CD4-positive, alpha-beta T cell (primary cell): ENCODE measurements at regions not wholly inside any gene's neighbourhood (a gene's known extent, or its start where the extent isn't known, plus 50 kb on each side); places are given as distances from the start of the nearest gene placed in this dataset.

Experiments used
- ATAC-seq: fragments of 200-7000 bp; cut with Tn5 transposase; one replicate; pipeline ENCODE4 v1.10.0; 2022; ENCODE audit warnings: mild to moderate bottlenecking; ENCODE audit not compliant: poor library complexity
- CTCF ChIA-PET: fragments of 350-600 bp; sonication (Branson Sonifier 250); formaldehyde crosslinking; loops from one replicate; lab custom pipeline; 2021; ENCODE audit warnings: antibody characterized with exemption, inconsistent platforms; lab: Charles Lee
- POLR2A ChIA-PET: fragments of 350-600 bp; sonication (Branson Sonifier 250); formaldehyde crosslinking; loops from one replicate; lab custom pipeline; 2021; ENCODE audit warnings: antibody characterized with exemption, inconsistent platforms; lab: Charles Lee
- DNase-seq, 14 experiments: peaks; one replicate each; pipeline ENCODE4 v3.0.0-alpha.2; 2013 to 2020; ENCODE audit warnings: mixed read lengths in 2 of 14
- H3K27ac ChIP-seq, 2 donors: one replicate each; pipeline versions ENCODE4 v1.5.1 to v1.7.0; 2013; ENCODE audit warnings: low read length in 2 of 2, low read depth in 1 of 2, mild to moderate bottlenecking in 1 of 2
- H3K27me3 ChIP-seq, 2 experiments: 1 replicate in 1 of 2; 2 replicates in 1 of 2; pipeline versions ENCODE4 v1.6.1 to v1.7.0; 2013; ENCODE audit warnings: low read length in 2 of 2, control low read depth in 1 of 2, mild to moderate bottlenecking in 1 of 2, moderate library complexity in 1 of 2; ENCODE audit not compliant: insufficient read depth in 2 of 2, control insufficient read depth in 1 of 2
- H3K36me3 ChIP-seq: one replicate; pipeline ENCODE4 v1.6.1; 2013; ENCODE audit warnings: low read length, control low read depth; ENCODE audit not compliant: insufficient read depth
- H3K4me1 ChIP-seq: one replicate; pipeline ENCODE4 v1.6.1; 2013; ENCODE audit warnings: low read length, control low read depth; ENCODE audit not compliant: insufficient read depth
- H3K4me3 ChIP-seq: one replicate; pipeline ENCODE4 v1.5.1; 2013; ENCODE audit warnings: mild to moderate bottlenecking, low read length, moderate library complexity
- H3K9me3 ChIP-seq, 2 experiments: 1 replicate in 1 of 2; 2 replicates in 1 of 2; pipeline versions ENCODE4 v1.6.1 to v1.7.0; 2013; ENCODE audit warnings: low read length in 2 of 2, mild to moderate bottlenecking in 2 of 2, control low read depth in 1 of 2, moderate library complexity in 1 of 2; ENCODE audit not compliant: control insufficient read depth in 1 of 2, insufficient read depth in 1 of 2
- H3K27ac Mint-ChIP-seq: one replicate; pipeline ENCODE4 v1.8.0; 2020; ENCODE audit warnings: mixed read lengths
- H3K27me3 Mint-ChIP-seq: one replicate; pipeline ENCODE4 v1.8.0; 2021; ENCODE audit warnings: mixed read lengths
- H3K36me3 Mint-ChIP-seq: one replicate; pipeline ENCODE4 v1.8.0; 2021; ENCODE audit warnings: low read depth, mixed read lengths
- H3K4me1 Mint-ChIP-seq: one replicate; pipeline ENCODE4 v1.8.0; 2021; ENCODE audit warnings: low read depth, mixed read lengths
- H3K4me3 Mint-ChIP-seq: one replicate; pipeline ENCODE4 v1.8.0; 2020; ENCODE audit warnings: mild to moderate bottlenecking, mixed read lengths
- H3K9me3 Mint-ChIP-seq: one replicate; pipeline ENCODE4 v1.8.0; 2020; ENCODE audit warnings: mixed read lengths
- CTCF ChIP-seq: fragments of 200-600 bp; IDR thresholded peaks from one replicate; pipeline ENCODE4 v1.8.0; 2022; ENCODE audit warnings: antibody characterized with exemption, mild to moderate bottlenecking
- intact Hi-C, 2 experiments: fragments of 100-400 bp; cut with DNase I in 1 of 2; cut with micrococcal nuclease in 1 of 2; formaldehyde crosslinking; loops; one replicate each; pipeline versions ENCODE4 v1.15.1 to v1.9.0; 2023 to 2025; cut with DNase I, micrococcal nuclease

- H3K36me3 Mint-ChIP-seq = no peaks in the 10 kb centered on the region
- POLR2A ChIA-PET = no interaction called here
- DNase-seq = no peak
Observed at GRCh38 chr16:73965591-73965990, 331.0 kb upstream of the PSMD7 start.

GRCh38 chr16:73956587-73957494 lies 339.8 kb upstream of the PSMD7 start:
- no peak for ATAC-seq
- Mint-ChIP-seq H3K36me3 (no peaks in the 10 kb centered on the region), H3K4me3 (no peak overlapping the region), H3K4me1 (no peaks in the 10 kb centered on the region), H3K27me3 (peaks cover 5% of the 10 kb centered on the region), H3K9me3 (peaks cover 3% of the 10 kb centered on the region), H3K27ac (no peak overlapping the region)
- no peak overlapping the region for H3K4me3 ChIP-seq
- no peaks in the 10 kb centered on the region for H3K36me3 ChIP-seq
- ChIA-PET CTCF (interaction anchor here (1.4 kb wide), 1 partner anchor 1832 kb away, joined by 3 read pairs; no protein-coding TSS in a partner anchor), POLR2A (interaction anchor here (0.6 kb wide), 1 partner anchor 20 kb away, joined by 3 read pairs; no protein-coding TSS in a partner anchor)
- peak in 5 of 14 experiments; percentile 8 to 47 (median 25) for DNase-seq
- TF ChIP-seq CTCF = peak; percentile 58
- H3K9me3 ChIP-seq = no peaks in the 10 kb centered on the region
- H3K4me1 ChIP-seq = no peaks in the 10 kb centered on the region
- no peaks in the 10 kb centered on the region for H3K27me3 ChIP-seq
- H3K27ac ChIP-seq = no peak overlapping the region
- intact Hi-C loops = loop anchor here (2.0 to 10.0 kb wide), 4 partner anchors 1124 to 1892 kb away; partner anchors contain the start of gene HPR (in 1 of the 2)

More at GRCh38 chr16:73965591-73965990, 331.0 kb upstream of the PSMD7 start:
- no peaks in the 10 kb centered on the region for H3K4me1 Mint-ChIP-seq
- Histone ChIP-seq H3K27me3 (no peaks in the 10 kb centered on the region), H3K4me3 (no peak overlapping the region), H3K36me3 (no peaks in the 10 kb centered on the region), H3K4me1 (no peaks in the 10 kb centered on the region), H3K27ac (no peak overlapping the region), H3K9me3 (no peaks in the 10 kb centered on the region)
- TF ChIP-seq CTCF = no peak
- H3K27me3 Mint-ChIP-seq = no peaks in the 10 kb centered on the region
- no peak for ATAC-seq
- H3K9me3 Mint-ChIP-seq = peaks cover 7% of the 10 kb centered on the region
- intact Hi-C loops = no loop called here
- no peak overlapping the region for H3K4me3 Mint-ChIP-seq
- CTCF ChIA-PET = no interaction called here
- H3K27ac Mint-ChIP-seq = no peak overlapping the region

GRCh38 chr16:73955702-73956101 lies 340.9 kb upstream of the PSMD7 start:
- Histone ChIP-seq H3K27ac (no peak overlapping the region), H3K36me3 (no peaks in the 10 kb centered on the region), H3K27me3 (no peaks in the 10 kb centered on the region), H3K4me3 (no peak overlapping the region), H3K9me3 (no peaks in the 10 kb centered on the region), H3K4me1 (no peaks in the 10 kb centered on the region)
- no peak for ATAC-seq
- peaks cover 5% of the 10 kb centered on the region for H3K27me3 Mint-ChIP-seq
- intact Hi-C loops = loop anchor here (2.0 to 10.0 kb wide), 4 partner anchors 1123 to 1891 kb away; partner anchors contain the start of gene HPR (in 1 of the 2)
- CTCF ChIA-PET = interaction anchor here (1.4 kb wide), 1 partner anchor 1831 kb away, joined by 3 read pairs; no protein-coding TSS in a partner anchor
- POLR2A ChIA-PET = no interaction called here
- no peak for TF ChIP-seq CTCF
- no peak overlapping the region for H3K4me3 Mint-ChIP-seq
- no peaks in the 10 kb centered on the region for H3K36me3 Mint-ChIP-seq
- no peaks in the 10 kb centered on the region for H3K4me1 Mint-ChIP-seq
- no peak for DNase-seq
- peaks cover 1% of the 10 kb centered on the region for H3K9me3 Mint-ChIP-seq
- no peak overlapping the region for H3K27ac Mint-ChIP-seq
